NCI-H2029 treated with DMSO at 0.1 percent for 48 hours (cell line): ENCODE measurements at regions not wholly inside any gene's neighbourhood (a gene's known extent, or its start where the extent isn't known, plus 50 kb on each side); places are given as distances from the start of the nearest gene placed in this dataset.

Experiments
- DNase-seq: peaks from one replicate; lab custom pipeline; 2025; lab: John Stamatoyannopoulos, UW

DNA sequence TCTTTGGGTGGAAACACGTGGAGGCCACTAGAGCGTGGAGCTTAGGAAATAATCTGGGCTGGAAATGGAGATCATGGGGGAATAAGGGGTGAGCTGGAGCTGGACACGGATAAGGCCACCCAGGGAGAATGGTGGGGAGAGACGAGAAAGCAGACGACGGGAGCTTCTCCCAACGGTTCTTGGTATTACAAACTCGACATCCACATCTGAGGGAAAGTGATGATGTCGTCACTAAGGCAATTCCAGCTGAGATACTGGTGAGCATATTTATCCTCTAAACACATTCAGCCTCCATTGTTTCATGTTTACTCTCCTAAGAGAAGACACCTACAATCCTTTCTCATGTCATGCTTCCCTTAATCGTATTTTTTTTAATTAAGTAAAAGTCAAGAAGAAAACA, 50.2 kb upstream of the SNX9 start:
- no peak for DNase-seq
